GM19467 (cell line): ENCODE measurements at regions not wholly inside any gene's neighbourhood (a gene's known extent, or its start where the extent isn't known, plus 50 kb on each side); places are given as distances from the start of the nearest gene placed in this dataset.

Source experiments
- ATAC-seq: cut with Tn5 transposase; IDR thresholded peaks from one replicate; pipeline ENCODE4 v1.9.1; 2021; ENCODE audit warnings: mild to moderate bottlenecking, moderate library complexity; ENCODE audit not compliant: unreplicated experiment

DNA sequence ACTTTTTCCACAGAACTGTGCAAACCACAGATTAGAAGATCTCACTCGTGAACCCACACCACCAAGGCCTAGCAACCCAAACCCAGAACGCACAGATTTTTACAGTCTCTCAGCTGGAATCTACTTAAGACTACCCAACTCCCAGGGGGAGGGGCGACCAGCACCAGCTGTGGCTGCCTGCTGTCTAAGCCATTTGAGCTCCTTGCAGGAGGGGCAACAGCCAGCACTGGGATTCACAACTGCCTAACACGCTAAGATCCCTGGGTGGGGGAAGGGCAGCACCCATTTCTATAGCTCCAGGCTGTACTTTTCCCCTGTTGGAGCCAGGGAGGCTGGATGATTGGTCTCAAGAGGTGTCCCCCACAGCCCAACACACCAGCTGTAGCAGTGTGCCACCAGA lies 368.8 kb downstream of the SUCLA2 start:
- ATAC-seq, result no peak

DNA sequence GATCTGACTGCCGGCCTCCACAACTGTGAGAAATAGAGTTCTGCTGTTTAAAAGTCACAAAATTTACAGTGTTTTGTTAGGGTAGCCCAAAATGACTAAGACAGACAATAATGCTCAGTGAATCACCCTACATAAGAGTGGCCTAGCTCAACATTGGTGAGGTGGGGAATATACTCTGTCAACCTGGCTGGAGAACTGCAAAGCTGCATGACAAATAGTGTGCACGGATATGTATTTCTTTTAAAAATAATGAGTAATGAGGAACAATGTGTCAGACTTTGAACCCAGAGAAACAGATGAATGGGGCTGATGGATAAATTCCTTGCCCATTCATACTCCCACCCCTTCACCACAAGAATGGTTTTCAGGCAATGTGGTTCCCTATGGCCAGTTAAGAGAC lies 372.4 kb downstream of the SUCLA2 start:
- ATAC-seq, result no peak

- no peak for ATAC-seq
Observed at GRCh38 chr13:47623862-47624261, 377.2 kb downstream of the SUCLA2 start.

DNA sequence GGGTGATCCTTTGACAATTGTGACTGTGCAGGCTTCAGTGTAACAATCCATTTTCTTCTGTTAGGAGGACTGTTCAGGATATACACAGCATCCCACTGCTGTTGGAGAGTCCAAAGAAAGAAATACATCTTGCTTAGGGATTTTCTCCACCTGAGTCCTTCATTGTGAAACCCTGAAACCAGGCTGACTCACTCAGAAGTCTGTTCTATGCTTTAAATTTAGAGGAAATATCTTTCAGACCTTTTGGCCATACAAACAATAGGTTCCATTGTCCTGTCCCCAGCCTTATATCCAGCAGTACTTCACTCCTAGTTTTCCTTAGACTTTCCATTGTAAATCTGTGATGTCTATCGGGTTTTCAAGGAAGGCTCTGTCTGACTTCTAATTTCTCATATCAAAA lies 379.1 kb downstream of the SUCLA2 start:
- ATAC-seq, result no peak

- no peak for ATAC-seq
Observed at GRCh38 chr13:47611664-47612288, 389.3 kb downstream of the SUCLA2 start.

- ATAC-seq, result no peak
Observed at GRCh38 chr13:47610687-47611086, 390.4 kb downstream of the SUCLA2 start.

GRCh38 chr13:47603365-47603764 lies 397.7 kb downstream of the SUCLA2 start:
- ATAC-seq, result no peak

DNA sequence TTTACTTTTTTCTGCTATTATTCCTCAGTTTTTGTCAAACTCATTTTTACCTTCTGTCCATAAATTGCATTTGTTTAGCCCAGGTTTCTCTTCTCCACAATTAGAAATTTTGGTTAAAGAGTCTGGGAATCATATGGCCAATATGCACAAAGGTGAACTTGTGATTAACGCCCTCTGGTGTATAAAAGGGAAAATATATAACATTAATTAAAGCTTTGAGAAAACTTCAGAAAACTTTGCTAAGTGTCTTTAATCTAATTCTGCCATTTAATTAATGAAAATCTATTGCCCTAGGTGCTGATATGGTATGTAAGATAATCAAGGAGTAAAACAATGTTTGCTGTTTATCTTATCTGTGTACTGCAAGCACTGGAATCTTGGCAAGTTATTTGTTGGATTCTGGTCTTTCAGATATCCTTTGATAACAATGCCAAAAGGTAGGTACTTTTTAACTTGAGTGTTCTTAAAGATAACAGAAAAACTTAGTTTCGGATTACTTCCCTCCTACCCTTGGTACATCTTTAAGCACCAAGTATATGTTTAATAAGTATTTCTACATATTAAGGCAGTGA lies 402.6 kb downstream of the SUCLA2 start:
- ATAC-seq, result no peak

GRCh38 chr13:47594833-47595232 lies 406.2 kb downstream of the SUCLA2 start:
- no peak for ATAC-seq

GRCh38 chr13:47592256-47592655 lies 408.8 kb downstream of the SUCLA2 start:
- no peak for ATAC-seq

DNA sequence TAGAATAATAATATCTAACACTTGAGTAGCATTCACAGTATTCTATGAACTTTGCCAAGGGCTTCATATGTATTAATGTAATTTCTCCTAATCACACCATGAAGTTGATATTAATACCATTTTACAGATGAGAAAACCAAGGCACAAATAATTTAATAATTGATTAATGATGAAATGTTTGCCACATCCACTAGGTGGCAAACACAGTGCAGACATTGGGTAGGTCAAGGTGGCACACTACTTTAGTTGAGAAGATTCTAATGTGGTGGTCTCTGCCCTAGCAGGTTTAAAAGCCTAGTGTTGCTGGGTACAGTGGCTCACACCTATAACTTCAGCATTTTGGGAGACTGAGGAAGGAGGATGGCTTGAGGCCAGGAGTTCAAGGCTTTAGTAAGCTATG lies 412.4 kb downstream of the SUCLA2 start:
- ATAC-seq, result no peak

DNA sequence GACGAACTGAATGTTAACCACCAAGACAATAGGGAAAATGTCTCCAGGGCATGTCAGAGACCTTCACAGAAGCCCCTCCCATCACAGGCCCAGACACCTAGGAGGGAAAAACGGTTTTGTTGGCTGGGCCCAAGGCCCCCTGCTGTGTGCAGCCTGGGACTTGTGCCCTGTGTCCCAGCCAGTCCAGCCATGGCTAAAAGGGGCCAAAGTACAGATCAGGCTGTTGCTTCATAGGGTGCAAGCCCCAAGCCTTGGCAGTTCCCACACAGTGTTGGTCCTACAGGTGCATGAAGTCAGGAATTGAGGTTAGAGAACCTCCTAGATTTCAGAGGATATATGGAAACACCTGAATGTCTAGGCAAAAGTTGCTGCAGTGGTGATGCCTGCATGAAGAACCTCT lies 428.7 kb downstream of the SUCLA2 start:
- ATAC-seq, result no peak

DNA sequence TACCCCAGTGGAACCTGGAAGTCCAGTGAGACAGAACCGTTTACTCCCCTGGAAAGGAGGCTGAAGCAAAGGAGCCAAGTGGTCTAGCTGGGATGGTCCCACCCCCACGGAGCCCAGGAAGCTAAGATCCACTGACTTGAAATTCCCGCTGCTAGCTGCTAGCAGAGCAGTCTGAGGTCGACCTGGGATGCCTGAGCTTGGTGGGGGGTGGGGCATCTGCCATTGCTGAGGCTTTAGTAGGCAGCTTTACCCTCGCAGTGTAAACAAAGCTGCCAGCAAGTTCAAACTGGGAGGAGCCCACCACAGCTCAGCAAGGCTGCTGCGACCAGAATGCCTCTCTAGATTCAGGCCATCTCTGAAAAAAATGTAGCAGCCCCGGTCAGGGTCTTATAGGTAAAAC lies 437.0 kb downstream of the SUCLA2 start:
- no peak for ATAC-seq

DNA sequence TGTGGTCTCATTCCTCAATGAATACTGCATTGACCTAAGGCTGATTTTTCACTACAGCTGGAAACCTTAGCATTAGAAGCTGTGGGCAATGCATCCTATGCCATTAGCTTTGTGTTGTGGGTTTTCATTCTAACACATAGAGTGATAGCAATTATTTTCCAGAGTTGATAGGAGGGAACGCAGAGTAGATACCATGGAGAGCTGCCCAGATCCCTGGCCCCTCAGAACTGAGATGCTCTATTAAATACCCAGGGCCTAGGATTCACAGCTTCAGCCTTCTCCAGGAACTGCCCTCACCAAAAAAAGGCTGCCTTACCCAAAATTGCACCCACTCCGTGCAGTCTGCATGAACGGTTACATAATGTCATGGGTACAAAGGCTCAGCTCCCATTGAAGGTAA lies 444.4 kb downstream of the SUCLA2 start:
- no peak for ATAC-seq

DNA sequence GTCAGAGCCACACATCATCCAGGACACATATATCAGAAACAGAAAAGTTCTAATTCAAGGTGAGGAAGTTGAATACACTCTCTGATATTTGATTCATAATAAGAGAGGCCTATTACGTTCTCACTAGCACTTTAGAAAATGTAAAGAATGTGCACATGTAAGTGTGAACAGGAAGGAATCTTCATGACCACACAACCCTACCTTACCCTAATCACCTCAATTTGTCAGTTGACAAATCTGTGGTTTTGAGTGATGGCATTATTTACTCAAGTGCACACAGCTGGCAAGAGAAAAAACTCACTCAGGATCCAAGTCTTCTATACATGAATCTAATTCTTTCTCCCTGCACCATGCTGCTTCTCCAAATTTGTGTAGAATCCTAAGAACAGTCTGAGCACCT lies 445.8 kb downstream of the SUCLA2 start:
- ATAC-seq, result no peak

DNA sequence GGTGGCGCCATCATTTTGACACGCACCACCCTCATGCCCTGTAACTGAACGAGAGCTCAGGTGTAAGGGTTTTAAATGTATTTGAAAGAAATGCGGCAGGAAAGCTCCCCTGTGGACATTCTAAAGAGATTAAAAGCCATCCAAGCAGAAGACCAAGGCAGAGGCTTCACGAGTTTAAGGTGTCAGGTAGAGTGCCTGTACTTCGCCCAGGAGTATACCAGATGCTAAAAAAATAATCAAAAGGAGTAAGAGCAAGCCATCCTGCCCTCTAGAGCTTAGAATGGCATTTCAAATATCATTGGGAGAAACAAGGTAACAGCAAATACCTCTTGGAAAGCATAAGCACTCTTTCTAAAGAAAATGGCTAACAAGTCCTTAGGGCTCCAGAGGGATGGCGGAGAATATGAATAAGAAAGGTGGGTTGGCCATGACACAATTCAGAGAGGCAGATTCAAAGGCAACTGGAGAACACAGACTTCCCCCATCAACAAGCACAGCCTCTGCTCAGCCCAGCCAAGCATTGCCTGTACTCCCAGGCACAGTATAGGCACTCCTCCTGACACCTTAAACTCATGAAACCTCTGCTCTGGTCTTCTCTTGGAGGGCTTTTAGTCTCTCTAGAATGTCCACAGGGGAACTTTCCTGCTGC lies 447.6 kb downstream of the SUCLA2 start:
- ATAC-seq, result no peak

DNA sequence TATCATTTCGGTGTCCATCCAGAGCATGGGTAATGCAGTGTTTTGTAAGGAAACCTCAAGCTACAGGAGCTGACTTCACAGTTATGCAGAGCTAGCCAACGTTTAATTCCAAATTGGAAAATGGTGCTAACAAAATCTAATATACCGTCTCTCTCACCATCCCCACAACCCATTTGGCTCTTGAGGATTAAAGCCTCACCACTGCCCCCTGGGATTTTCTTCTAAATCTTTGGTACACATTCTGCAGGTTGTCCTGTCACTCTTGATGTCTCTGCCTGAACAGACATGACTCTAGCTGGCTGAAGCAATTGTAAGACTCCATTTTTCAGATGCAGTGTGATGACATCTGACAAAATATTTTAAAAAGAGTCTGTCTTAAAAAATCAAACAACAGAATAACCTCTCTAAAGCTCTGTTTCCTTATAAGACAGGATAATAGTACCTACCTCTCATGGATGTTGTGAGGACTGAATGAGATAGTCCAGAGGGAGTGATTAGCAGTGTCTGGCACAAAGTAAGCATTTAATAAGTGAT lies 451.8 kb downstream of the SUCLA2 start:
- ATAC-seq, result no peak

DNA sequence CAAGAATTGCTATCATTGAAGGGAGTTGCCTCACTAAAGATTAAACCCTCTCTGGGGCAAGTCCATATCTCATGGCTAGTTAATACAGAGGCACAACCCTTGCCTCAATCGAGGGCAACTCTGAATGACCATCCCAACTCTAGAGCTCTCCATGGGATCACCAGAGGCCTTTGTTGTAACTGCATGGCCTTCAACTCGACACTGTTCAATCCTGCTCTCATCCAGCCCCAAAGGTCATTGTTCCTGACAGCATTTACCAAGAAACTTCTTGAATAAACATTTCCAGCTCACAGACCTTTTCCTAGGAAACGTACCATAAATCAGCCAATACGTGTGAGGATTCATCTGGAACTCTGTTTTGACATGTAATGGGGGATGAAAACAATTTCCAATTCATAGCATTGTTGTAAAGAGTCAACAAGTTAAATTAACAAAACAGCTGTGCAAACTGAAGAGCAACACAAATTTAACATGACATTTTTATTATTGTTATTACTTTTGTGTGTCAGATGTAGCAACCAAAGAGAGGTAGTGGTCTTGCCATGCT lies 452.7 kb downstream of the SUCLA2 start:
- ATAC-seq, result no peak

- ATAC-seq, result no peak
Observed at GRCh38 chr13:47546391-47547225, 454.5 kb downstream of the SUCLA2 start.

- no peak for ATAC-seq
Observed at GRCh38 chr13:47545201-47546024, 455.7 kb downstream of the SUCLA2 start.
